GM21390 (cell line): ENCODE measurements at regions not wholly inside any gene's neighbourhood (a gene's known extent, or its start where the extent isn't known, plus 50 kb on each side); places are given as distances from the start of the nearest gene placed in this dataset.
"Not testable (repeated sequence)": the region's sequence is repeated elsewhere in the genome, so short reads cannot be mapped to it uniquely, and the experiment has no call there.

Experiments used
- ATAC-seq: cut with Tn5 transposase; IDR thresholded peaks from one replicate; pipeline ENCODE4 v1.9.1; 2021; ENCODE audit not compliant: unreplicated experiment

- no peak for ATAC-seq
Observed at GRCh38 chr12:105454688-105455087, 124.2 kb downstream of the C12orf75 start.

GRCh38 chr12:105455261-105455660 lies 124.8 kb downstream of the C12orf75 start:
- ATAC-seq = no peak

- no peak for ATAC-seq
Observed at GRCh38 chr12:105457026-105457425, 126.5 kb downstream of the C12orf75 start.

GRCh38 chr12:105459760-105460330 lies 129.4 kb downstream of the C12orf75 start:
- no peak for ATAC-seq

GRCh38 chr12:105461271-105461943 lies 130.9 kb downstream of the C12orf75 start:
- ATAC-seq = no peak

GRCh38 chr12:105461944-105462762 lies 131.7 kb downstream of the C12orf75 start:
- no peak for ATAC-seq

- ATAC-seq = no peak
Observed at GRCh38 chr12:105462831-105463230, 132.3 kb downstream of the C12orf75 start.

GRCh38 chr12:105464406-105464805 lies 133.9 kb downstream of the C12orf75 start:
- ATAC-seq = no peak

- no peak for ATAC-seq
Observed at GRCh38 chr12:105466231-105466900, 135.9 kb downstream of the C12orf75 start.

- no peak for ATAC-seq
Observed at GRCh38 chr12:105466901-105467598, 136.6 kb downstream of the C12orf75 start.

- ATAC-seq = no peak
Observed at GRCh38 chr12:105467710-105468366, 137.3 kb downstream of the C12orf75 start.

- ATAC-seq = no peak
Observed at GRCh38 chr12:105468464-105468863, 138.0 kb downstream of the C12orf75 start.

- ATAC-seq = no peak
Observed at GRCh38 chr12:105469211-105469610, 138.7 kb downstream of the C12orf75 start.

- ATAC-seq = no peak
Observed at GRCh38 chr12:105469701-105470100, 139.2 kb downstream of the C12orf75 start.

- no peak for ATAC-seq
Observed at GRCh38 chr12:105470102-105470501, 139.6 kb downstream of the C12orf75 start.

GRCh38 chr12:105470601-105471000 lies 140.1 kb downstream of the C12orf75 start:
- no peak for ATAC-seq

GRCh38 chr12:105474672-105475071 lies 144.2 kb downstream of the C12orf75 start:
- ATAC-seq = no peak

GRCh38 chr12:105476616-105477015 lies 146.1 kb downstream of the C12orf75 start:
- ATAC-seq = peak; percentile 94

- no peak for ATAC-seq
Observed at GRCh38 chr12:105477873-105478272, 147.4 kb downstream of the C12orf75 start.

GRCh38 chr12:105478788-105479187 lies 148.3 kb downstream of the C12orf75 start:
- not testable (repeated sequence) for ATAC-seq
